Neuronal stem cell (in vitro differentiated cells): ENCODE measurements at regions not wholly inside any gene's neighbourhood (a gene's known extent, or its start where the extent isn't known, plus 50 kb on each side); places are given as distances from the start of the nearest gene placed in this dataset. TPM values are rescaled to one million over a fixed set of nuclear protein-coding genes. Genes with fewer than 3 reads are reported as not detected.
"Not testable (repeated sequence)": the region's sequence is repeated elsewhere in the genome, so short reads cannot be mapped to it uniquely, and the experiment has no call there.

ENCODE experiments used
- DNase-seq: peaks from one replicate; pipeline ENCODE4 v3.0.0-alpha.2; 2013; ENCODE audit warnings: low spot score
- H2AFZ ChIP-seq: one replicate; pipeline ENCODE4 v1.6.1; 2013; ENCODE audit warnings: mild to moderate bottlenecking, low read length, inconsistent platforms
- H2AK5ac ChIP-seq: 2 replicates; pipeline ENCODE4 v1.6.1; 2013; ENCODE audit warnings: low read depth, mild to moderate bottlenecking, inconsistent platforms, low read length, moderate library complexity, mixed read lengths
- H2BK120ac ChIP-seq: 2 replicates; pipeline ENCODE4 v1.6.1; 2013; ENCODE audit warnings: low read depth, mild to moderate bottlenecking, inconsistent platforms, low read length, moderate library complexity, mixed read lengths
- H2BK12ac ChIP-seq: one replicate; pipeline ENCODE4 v1.6.1; 2013; ENCODE audit warnings: low read length, inconsistent platforms
- H2BK15ac ChIP-seq: 2 replicates; pipeline ENCODE4 v1.6.1; 2013; ENCODE audit warnings: mild to moderate bottlenecking, low read length, inconsistent platforms, mixed read lengths
- H2BK5ac ChIP-seq: one replicate; pipeline ENCODE4 v1.6.1; 2013; ENCODE audit warnings: inconsistent platforms, mild to moderate bottlenecking, low read length, moderate library complexity
- H3K14ac ChIP-seq: one replicate; pipeline ENCODE4 v1.6.1; 2013; ENCODE audit warnings: low read length, inconsistent platforms
- H3K18ac ChIP-seq: 2 replicates; pipeline ENCODE4 v1.6.1; 2013; ENCODE audit warnings: low read length, inconsistent platforms
- H3K23ac ChIP-seq: 2 replicates; pipeline ENCODE4 v1.6.1; 2013; ENCODE audit warnings: low read depth, mild to moderate bottlenecking, mixed read lengths, low read length, inconsistent platforms; ENCODE audit not compliant: poor library complexity
- H3K27ac ChIP-seq: replicated peaks from 3 replicates; pipeline ENCODE4 v1.5.1; 2013; ENCODE audit warnings: low read length, inconsistent platforms
- H3K27me3 ChIP-seq, 3 experiments: 2 replicates each; pipeline ENCODE4 v1.6.1; 2013; ENCODE audit warnings: low read length in 3 of 3, mild to moderate bottlenecking in 2 of 3, inconsistent platforms in 1 of 3, low read depth in 1 of 3, mixed read lengths in 1 of 3, moderate library complexity in 1 of 3; ENCODE audit not compliant: control insufficient read depth in 3 of 3, insufficient read depth in 3 of 3
- H3K36me3 ChIP-seq, 2 donors: replicated peaks in 1 of 2; 2 replicates each; pipeline ENCODE4 v1.6.1; 2013; ENCODE audit warnings: low read length in 2 of 2; ENCODE audit not compliant: control insufficient read depth in 2 of 2, insufficient read depth in 2 of 2
- H3K4ac ChIP-seq: 2 replicates; pipeline ENCODE4 v1.6.1; 2013; ENCODE audit warnings: inconsistent platforms, mild to moderate bottlenecking, low read length, moderate library complexity
- H3K4me1 ChIP-seq, 2 donors: 1 replicate in 1 of 2; 2 replicates in 1 of 2; pipeline ENCODE4 v1.6.1; 2013; ENCODE audit warnings: low read length in 2 of 2, low read depth in 1 of 2; ENCODE audit not compliant: control insufficient read depth in 2 of 2, insufficient read depth in 1 of 2
- H3K4me2 ChIP-seq: one replicate; pipeline ENCODE4 v1.6.1; 2013; ENCODE audit warnings: mild to moderate bottlenecking, low read length, inconsistent platforms; ENCODE audit not compliant: insufficient read depth, poor library complexity, severe bottlenecking
- H3K4me3 ChIP-seq, 2 donors: 2 replicates each; pipeline ENCODE4 v1.5.1; 2013; ENCODE audit warnings: low read length in 2 of 2, mild to moderate bottlenecking in 2 of 2, inconsistent platforms in 1 of 2, moderate library complexity in 1 of 2
- H3K79me1 ChIP-seq: one replicate; pipeline ENCODE4 v1.6.1; 2013; ENCODE audit warnings: low read depth, mild to moderate bottlenecking, inconsistent platforms, low read length, moderate library complexity
- H3K9ac ChIP-seq: one replicate; pipeline ENCODE4 v1.6.1; 2013; ENCODE audit warnings: mild to moderate bottlenecking, low read depth, low read length, inconsistent platforms; ENCODE audit not compliant: poor library complexity
- H3K9me3 ChIP-seq, 2 donors: replicated peaks in 1 of 2; 2 replicates each; pipeline versions ENCODE3 to v1.6.1; 2013; ENCODE audit warnings: low read length in 2 of 2, mild to moderate bottlenecking in 2 of 2, inconsistent platforms in 1 of 2, low read depth in 1 of 2, mixed read lengths in 1 of 2, moderate library complexity in 1 of 2; ENCODE audit not compliant: control insufficient read depth in 2 of 2, insufficient read depth in 1 of 2
- H4K8ac ChIP-seq: one replicate; pipeline ENCODE4 v1.6.1; 2013; ENCODE audit warnings: low read depth, mild to moderate bottlenecking, inconsistent platforms, low read length, moderate library complexity
- H4K91ac ChIP-seq: one replicate; pipeline ENCODE4 v1.6.1; 2013; ENCODE audit warnings: low read length, low read depth, mild to moderate bottlenecking, inconsistent platforms; ENCODE audit not compliant: poor library complexity
- WGBS, 2 donors: extraction: QIAGEN DNeasy Blood & Tissue Kit; methylation state at CpG; one replicate each; pipeline ENCODE4 v1.1.7; 2013; ENCODE audit warnings: missing lambda C conversion rate in 2 of 2, mixed read lengths in 1 of 2; ENCODE audit not compliant: insufficient read length in 2 of 2, insufficient replicate concordance in 1 of 2; ENCODE audit errors: extremely low coverage in 2 of 2; 5-methylcytosine and 5-hydroxymethylcytosine counted together
- small RNA-seq: library from polyadenylated mRNA; stranded (forward); fragments of <200 nt; extraction: miRNeasy Mini kit (QIAGEN cat#:217004); gene quantifications from one replicate; pipeline ENCODE3, GENCODE V24; 2013; ENCODE audit not compliant: insufficient read depth

- not testable (repeated sequence) for H2AFZ ChIP-seq, DNase-seq, H4K91ac ChIP-seq, H3K4me2 ChIP-seq, H3K4ac ChIP-seq, H2BK5ac ChIP-seq, H3K23ac ChIP-seq, H2BK12ac ChIP-seq, H3K27ac ChIP-seq, H2BK15ac ChIP-seq, H3K4me1 ChIP-seq, H3K18ac ChIP-seq, H3K9ac ChIP-seq, H3K14ac ChIP-seq, H3K36me3 ChIP-seq, H2BK120ac ChIP-seq, H2AK5ac ChIP-seq, H3K9me3 ChIP-seq, H3K79me1 ChIP-seq, H3K4me3 ChIP-seq, H4K8ac ChIP-seq, H3K27me3 ChIP-seq
- WGBS, 2 donors = no CpG with 5 or more reads among the region's 2 CpGs
Observed at GRCh38 chr10:46845194-46845593, 66.0 kb upstream of the PTPN20 start.

- H3K79me1 ChIP-seq, H3K4me2 ChIP-seq, H2BK5ac ChIP-seq, H3K4me3 ChIP-seq, H2BK120ac ChIP-seq, H4K91ac ChIP-seq, DNase-seq, H3K27ac ChIP-seq, H3K36me3 ChIP-seq, H2BK15ac ChIP-seq, H3K4me1 ChIP-seq, H3K18ac ChIP-seq, H3K27me3 ChIP-seq, H2AK5ac ChIP-seq, H3K14ac ChIP-seq, H3K9me3 ChIP-seq, H2AFZ ChIP-seq, H4K8ac ChIP-seq, H2BK12ac ChIP-seq, H3K9ac ChIP-seq, H3K4ac ChIP-seq, H3K23ac ChIP-seq: not testable (repeated sequence)
- no CpG with 5 or more reads among the region's 6 CpGs for WGBS, 2 donors
Observed at GRCh38 chr10:46845640-46846039, 65.6 kb upstream of the PTPN20 start.

- not testable (repeated sequence) for H4K91ac ChIP-seq, H3K14ac ChIP-seq, H3K9me3 ChIP-seq, H2AK5ac ChIP-seq, H3K27ac ChIP-seq, H2AFZ ChIP-seq, H3K4me1 ChIP-seq, H4K8ac ChIP-seq, H2BK12ac ChIP-seq, H3K18ac ChIP-seq, H2BK15ac ChIP-seq, DNase-seq, H3K23ac ChIP-seq, H2BK5ac ChIP-seq, H3K4me3 ChIP-seq, H3K4ac ChIP-seq, H3K4me2 ChIP-seq, H3K79me1 ChIP-seq, H3K36me3 ChIP-seq, H2BK120ac ChIP-seq, H3K27me3 ChIP-seq, H3K9ac ChIP-seq
- no CpG with 5 or more reads among the region's 1 CpG for WGBS, 2 donors
Observed at GRCh38 chr10:46860753-46861152, 50.5 kb upstream of the PTPN20 start.

Small RNA genes lying in the stretch of these regions (small RNA-seq; reads per million reads assigned to genes)
- not detected for gene RNA5SP311
